Right kidney (tissue), 1 donor: ENCODE measurements at regions not wholly inside any gene's neighbourhood (a gene's known extent, or its start where the extent isn't known, plus 50 kb on each side); places are given as distances from the start of the nearest gene placed in this dataset.
"Not testable (repeated sequence)": the region's sequence is repeated elsewhere in the genome, so short reads cannot be mapped to it uniquely, and the experiment has no call there.

Source experiments
- DNase-seq: peaks from one replicate; pipeline ENCODE4 v3.0.0-alpha.2; 2016

- not testable (repeated sequence) for DNase-seq
Observed at GRCh38 chr13:58505262-58505920, 873.8 kb downstream of the PCDH17 start.

DNA sequence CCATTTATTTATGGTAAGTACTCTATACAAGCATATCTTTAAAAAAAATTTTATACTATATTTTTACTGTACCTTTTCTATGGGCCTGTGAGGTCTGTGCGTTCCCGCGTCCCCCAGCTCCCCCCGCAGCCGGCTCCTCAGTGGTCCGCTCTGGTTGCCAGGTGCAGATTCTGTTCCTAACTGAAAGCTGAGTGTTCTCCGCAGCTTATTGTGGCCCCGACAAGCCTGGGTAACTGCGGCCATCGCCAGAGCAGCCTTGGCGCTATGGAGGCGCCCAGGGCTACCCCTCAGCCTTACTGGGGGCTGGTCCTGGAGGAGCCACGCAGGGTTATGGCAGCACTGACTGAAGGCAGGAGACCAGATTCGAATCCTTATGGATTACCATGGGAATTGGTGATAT, 896.8 kb downstream of the PCDH17 start:
- DNase-seq: no peak

- DNase-seq: no peak
Observed at GRCh38 chr13:58531614-58532013, 900.1 kb downstream of the PCDH17 start.

- no peak for DNase-seq
Observed at GRCh38 chr13:58542530-58542929, 911.0 kb downstream of the PCDH17 start.

DNA sequence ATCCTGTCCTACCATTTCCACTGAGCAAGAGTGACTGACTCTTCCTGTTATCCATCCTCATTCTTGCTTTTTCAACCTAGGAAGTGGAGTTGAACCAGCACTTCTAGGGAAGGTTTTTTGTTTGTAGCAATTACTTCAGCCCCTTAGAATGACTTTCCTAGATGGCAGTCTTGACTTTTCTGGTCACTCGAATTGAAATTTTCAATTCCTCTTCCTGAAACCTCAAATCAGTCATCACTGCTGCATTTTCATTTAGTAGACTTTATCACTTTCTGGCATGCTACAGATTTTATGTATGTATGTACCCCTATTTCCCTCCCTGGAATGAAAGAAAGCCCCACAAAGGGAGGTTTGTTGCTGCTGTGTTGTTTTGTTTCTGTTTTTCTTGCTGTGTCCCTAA, 915.9 kb downstream of the PCDH17 start:
- no peak for DNase-seq

DNA sequence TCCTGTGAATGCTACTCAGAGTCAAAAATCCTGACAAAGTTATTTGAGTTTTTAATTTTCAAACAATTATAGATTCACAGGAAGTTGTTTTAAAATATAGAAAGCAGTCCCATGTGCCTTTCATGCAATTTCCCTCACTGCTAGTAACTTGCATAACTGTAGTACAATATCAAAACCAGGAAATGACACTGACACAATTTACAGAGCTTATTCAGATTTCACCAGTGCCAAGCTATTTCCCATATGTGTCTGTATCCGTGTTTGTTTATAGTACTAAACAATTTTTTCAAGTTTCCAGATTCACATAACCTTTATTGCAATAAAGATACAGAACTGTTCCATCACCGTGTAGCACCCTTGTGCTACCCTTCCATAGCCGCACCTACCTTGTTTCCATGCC, 934.6 kb downstream of the PCDH17 start:
- no peak for DNase-seq

- DNase-seq: no peak
Observed at GRCh38 chr13:58573743-58574142, 942.2 kb downstream of the PCDH17 start.

DNA sequence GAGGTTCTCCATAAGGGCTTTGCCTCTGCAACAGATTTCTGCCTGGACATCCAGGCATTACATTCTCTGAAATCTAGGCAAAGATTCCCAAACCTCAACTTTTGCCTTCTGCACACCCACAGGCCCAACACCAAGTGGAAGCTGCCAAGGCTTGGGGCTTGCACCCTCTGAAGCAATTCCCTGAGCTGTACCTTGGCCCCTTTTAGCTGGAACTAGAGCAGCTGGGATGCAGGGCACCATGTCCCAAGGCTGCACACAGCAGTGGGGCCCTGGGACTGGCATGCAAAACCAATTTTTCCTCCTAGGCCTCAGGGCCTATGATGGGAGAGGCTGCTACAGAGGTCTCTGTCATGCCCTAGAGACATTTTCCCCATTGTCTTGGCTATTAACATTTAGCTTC, 943.2 kb downstream of the PCDH17 start:
- no peak for DNase-seq

DNA sequence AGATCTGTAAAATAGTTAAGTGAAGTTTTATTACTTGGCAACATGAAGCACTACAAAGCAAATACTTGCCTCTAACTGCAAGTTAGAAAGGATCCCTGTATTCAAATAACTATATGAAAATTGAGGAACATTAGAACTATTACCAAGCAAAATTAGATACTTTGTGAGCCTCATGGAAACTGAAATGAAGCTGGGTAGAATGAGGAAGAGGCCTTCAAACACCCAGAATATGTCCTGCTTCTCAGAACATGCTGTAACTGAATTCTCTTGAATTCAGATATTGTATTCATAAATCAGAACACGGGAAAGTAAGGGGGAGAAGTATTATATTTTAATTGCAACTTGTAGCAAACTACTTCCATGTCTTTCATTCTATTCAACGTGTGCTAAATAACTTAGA, 947.9 kb downstream of the PCDH17 start:
- no peak for DNase-seq

GRCh38 chr13:58583966-58584365, 952.4 kb downstream of the PCDH17 start:
- no peak for DNase-seq

DNA sequence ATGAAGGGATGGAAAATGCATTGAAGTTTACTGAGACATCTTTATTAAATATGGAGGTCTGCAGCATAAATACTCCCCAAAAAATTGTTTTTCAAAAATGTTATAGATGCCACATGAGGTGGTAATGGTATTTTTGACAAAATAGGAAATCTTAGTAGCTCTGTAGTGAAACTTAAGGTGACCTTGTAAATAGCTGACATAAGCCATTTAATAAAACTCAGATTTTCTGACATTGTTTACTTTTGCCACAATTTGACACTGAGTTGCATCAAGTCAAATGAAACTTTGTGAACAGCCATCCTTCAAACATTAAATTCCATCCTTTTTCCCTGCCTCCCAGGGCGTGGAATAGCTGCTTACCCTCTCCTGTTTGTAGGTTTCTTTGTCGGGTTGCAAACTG, 953.1 kb downstream of the PCDH17 start:
- no peak for DNase-seq

GRCh38 chr13:58587183-58587582, 955.6 kb downstream of the PCDH17 start:
- no peak for DNase-seq

DNA sequence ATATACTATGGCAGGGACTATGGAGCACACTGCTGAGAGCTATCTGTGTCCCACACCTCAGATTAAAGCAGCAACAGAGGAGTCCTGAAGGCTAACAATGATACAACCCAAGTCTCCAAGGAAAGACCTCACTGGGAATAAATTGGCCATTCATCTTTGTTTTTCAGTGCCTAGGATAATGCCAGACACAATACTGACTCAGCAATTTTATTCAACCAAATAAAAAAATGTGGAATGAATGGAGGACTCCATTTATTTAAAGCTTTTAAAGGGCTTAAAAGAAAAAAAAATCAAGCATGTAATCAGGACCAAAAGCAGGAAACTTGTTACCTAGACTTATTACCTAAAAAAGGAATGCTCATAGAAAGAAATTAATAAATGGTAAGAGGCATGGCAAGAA, 960.5 kb downstream of the PCDH17 start:
- DNase-seq: no peak

DNA sequence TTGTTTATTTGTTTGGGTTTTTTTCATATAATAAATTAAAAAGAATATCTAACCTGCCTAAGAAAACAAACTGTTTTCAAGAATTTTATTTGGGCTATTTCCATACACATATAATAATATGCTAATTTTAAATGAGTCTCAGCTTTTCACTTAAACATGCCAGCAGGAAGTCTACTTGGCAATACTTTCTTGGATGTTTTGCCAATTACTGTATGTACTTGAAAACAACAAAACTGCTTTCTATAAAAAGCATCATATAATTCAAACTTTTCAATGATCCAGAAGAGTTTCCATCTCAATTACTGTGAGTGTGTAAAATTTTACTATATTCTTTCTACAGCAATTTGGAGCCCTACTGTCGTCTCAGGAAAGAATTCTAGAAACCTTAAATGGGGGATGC, 961.2 kb downstream of the PCDH17 start:
- DNase-seq: no peak

- DNase-seq: no peak
Observed at GRCh38 chr13:58594747-58595600, 963.4 kb downstream of the PCDH17 start.

GRCh38 chr13:58597552-58597951, 966.0 kb downstream of the PCDH17 start:
- DNase-seq: no peak

DNA sequence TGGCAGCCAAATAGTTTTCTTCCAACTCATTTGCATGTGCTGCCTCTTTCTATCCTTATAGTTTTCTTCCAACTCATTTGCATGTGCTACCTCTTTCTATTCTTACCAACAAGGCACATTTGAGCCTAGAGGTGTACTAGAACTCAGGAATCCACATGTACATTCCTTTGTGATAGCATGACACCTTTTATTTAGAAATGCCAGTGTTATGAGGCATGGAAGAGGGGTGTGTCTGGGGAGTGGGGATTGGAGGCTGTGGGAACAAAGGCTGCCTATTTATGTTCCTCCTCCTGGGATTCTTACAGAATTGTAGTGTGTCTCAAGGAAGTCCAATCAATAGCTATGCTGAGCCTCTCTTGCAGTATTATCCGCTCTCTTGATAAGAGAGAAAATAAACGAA, 966.7 kb downstream of the PCDH17 start:
- DNase-seq: no peak

GRCh38 chr13:58611117-58611516, 979.6 kb downstream of the PCDH17 start:
- no peak for DNase-seq

GRCh38 chr13:58617880-58618665, 986.5 kb downstream of the PCDH17 start:
- DNase-seq: no peak

DNA sequence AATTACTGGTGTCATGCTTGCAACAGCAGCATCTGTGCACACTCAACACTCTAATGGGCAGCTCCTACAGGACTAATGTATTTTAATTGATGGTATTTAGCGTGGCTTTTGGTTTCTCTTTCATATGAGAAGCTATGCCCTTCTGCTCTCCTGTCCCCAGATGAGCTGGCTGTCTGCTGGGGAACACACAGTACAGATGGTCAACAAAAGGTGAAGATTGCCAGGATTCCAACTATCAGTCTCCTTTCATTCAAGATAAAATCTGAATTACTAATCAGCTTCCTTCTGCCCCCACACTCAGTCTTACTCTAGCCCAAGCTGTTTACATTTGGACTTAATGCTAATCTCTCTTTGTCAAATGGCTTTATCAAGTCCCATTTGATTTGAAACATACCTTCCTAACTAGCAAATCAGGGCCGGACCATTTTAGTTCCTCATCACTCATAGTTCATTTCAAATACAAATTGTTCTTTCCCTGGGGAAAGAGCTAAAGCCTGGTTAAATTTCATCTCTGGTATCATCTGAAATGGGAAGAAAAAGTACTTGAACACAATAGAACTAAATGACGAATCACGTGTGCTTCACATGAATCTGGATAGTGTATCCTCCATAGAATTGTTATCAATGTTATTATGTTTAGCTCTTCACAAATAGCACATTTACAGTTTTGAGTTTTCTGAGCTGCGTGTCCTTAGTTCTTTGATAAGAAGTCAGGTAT, 988.0 kb downstream of the PCDH17 start:
- DNase-seq: no peak

GRCh38 chr13:58620176-58620575, 988.6 kb downstream of the PCDH17 start:
- DNase-seq: no peak

DNA sequence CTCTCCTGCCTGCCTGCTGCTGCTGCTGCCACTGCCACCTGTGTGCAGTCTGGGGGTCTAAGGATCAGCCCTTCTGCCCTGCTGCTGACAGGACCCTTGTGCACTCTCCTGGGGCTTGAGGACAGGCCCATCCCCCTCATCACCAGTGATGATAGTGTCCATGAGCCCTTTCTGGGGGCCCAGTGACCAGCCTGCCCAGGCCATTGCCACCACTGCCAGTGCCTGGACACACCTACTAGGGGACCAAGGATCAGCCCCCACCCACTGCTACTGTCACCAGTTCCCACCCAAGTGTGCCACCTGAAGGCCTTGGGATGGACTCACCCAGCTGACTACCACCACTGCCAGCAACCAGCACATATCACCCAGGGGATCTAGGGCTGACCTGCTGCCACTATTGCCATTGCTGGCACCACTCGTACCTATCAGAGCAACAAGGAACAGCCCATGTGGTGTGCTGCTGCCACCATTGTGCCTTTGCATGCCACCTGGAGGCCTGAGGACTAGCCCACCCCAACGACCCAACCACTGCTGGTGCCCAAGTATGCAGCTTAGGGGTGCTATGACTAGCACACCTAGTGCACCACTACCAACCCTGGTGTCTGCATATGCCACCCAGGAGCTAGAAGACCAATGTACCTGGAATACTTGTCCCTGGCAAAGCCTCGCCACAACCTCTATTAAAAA, 994.3 kb downstream of the PCDH17 start:
- no peak for DNase-seq
